GM21390 (cell line): ENCODE measurements at regions not wholly inside any gene's neighbourhood (a gene's known extent, or its start where the extent isn't known, plus 50 kb on each side); places are given as distances from the start of the nearest gene placed in this dataset.
"Not testable (repeated sequence)": the region's sequence is repeated elsewhere in the genome, so short reads cannot be mapped to it uniquely, and the experiment has no call there.

Experiments used
- ATAC-seq: cut with Tn5 transposase; IDR thresholded peaks from one replicate; pipeline ENCODE4 v1.9.1; 2021; ENCODE audit not compliant: unreplicated experiment

DNA sequence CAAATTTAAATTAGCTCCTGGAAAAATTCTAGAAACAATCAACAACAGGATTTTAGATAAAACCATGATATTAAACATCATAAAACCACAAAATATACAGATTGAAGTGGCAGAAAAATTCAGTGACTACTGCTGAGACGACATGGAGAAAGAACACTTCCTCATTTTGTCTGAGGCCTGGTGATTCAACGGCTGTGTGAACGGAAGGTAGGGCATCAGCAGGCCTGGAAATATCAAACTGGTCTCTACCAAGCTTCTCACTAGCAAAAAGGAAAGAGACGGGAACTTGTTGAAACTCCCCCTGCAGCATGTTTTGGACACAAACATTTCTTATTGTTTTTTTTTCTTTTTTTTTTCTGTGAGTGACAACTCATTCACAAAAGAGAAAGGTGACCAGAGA lies 58.0 kb upstream of the AHI1 start:
- peak; percentile 70 for ATAC-seq

DNA sequence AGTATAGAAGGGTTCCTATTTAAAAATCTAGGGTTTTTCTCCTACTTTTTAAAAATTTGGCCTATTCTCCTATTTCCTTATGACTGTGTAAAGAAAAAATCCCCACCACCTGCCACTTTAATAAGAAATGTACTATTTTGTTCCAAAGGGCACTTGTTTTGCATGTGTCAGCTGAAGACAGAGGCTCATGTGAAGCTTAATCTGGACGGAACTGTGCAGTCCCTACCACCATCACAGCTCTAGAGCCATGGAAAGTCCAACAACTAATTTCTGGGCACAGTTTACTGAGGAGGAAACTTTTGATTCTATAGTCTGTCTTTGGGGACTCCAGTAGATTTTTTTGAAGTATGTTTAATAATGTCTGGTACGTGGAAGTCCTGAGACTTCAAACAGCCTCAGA lies 60.0 kb upstream of the AHI1 start:
- ATAC-seq = no peak

DNA sequence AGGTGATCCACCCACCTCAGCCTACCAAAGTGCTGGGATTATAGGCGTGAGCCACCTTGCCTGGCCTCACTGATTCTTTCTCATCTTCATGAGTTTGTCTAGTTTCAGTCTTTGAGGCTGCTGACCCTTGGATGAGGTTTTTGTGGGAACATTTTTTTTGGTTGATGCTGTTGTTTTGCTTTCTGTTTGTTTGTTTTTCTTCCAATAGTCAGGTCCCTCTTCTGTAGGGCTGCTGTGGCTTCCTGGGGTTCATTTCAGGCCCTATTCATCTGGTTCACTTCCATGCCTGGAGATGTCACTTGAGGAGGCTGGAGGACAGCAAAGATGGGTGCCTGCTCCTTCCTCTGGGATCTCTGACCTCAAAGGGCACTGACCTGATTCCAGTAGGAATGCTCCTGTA lies 68.1 kb upstream of the AHI1 start:
- not testable (repeated sequence) for ATAC-seq

DNA sequence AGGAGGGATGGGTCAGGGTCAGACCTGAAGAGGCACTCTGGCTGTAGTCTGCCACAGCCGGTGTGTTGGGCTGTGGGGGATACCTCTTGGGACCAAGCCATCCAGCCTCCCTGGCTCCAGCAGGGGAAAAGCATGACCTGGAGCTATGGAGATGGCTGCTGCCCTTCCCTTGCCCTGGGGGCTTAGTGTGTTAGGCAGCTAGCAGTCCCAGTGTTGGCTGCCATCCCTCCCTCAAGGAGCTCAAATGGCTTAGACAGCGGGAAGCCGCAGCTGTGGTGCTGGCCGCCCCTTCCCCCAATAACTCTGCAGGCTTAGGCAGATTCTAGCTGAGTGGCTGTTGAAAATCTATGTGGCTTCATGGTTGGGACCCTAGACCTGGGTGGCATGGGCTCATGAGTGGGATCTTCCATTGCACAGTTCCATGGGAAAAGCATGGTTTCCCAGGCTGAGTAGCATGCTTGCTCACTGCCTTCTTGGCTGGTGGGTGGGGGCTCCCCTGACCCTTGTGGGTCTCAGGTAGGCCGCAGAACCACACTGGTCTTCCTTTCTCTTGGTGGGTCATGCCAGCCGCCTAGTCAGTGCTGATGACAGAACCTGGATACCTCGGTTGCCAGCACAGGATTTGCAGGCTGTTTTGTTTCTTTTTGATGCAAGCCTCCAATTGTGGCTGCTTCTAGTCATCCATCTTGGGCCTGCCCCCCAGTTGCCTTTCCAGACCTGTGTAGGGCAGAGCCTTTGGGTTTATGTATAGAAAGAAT lies 69.0 kb upstream of the AHI1 start:
- no peak for ATAC-seq

DNA sequence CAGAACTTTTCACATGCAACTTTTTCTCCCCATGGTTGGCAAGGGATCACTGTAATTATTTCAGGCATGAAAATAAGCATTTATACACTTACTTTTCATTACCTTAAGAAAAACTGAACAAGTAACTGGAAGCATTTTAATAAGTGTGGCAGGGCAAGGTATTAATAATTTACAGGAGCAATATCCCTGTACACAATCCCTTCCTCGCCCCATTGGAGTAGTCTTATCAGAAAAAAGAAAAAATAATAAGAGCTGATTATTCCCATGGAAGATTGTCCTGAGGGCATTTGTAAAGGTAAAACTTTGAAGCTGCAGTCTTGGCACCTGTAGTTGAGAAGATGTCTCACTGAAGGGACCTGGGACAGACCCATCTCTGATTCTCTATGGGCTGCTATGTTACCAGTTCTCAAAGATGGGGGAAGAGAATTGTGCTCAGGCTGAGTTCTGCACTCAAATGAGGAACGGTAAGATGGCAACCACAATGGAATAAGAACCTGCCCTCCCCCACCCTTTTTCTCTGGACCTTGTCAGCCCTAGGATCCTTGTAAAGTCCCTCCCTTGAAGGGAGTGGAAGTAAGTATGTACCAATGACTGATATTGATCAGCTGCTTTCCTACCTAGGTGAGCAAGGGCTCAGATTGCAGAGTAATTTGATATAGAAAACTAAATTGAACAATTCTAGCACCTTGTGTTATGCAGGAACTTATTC lies 70.0 kb upstream of the AHI1 start:
- ATAC-seq = no peak

DNA sequence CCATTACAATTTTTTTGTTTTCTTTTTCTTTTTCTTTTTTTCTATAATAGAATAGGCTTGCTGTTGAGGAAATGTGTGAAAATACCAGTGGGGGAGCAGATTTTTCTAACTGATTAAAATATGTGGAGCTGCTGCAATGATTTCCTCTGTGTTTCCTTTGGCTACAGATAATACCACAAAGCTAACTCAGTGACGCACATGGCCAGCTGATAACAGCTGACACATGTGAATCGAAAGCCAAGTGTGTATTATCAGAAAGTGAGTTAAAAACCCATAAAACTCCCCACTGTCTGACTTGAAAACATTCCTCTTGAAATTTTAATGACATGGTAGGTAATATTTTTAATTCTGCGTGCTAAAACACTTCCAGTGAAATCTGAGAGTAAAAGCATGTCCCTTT lies 70.8 kb upstream of the AHI1 start:
- ATAC-seq = peak; percentile 65

DNA sequence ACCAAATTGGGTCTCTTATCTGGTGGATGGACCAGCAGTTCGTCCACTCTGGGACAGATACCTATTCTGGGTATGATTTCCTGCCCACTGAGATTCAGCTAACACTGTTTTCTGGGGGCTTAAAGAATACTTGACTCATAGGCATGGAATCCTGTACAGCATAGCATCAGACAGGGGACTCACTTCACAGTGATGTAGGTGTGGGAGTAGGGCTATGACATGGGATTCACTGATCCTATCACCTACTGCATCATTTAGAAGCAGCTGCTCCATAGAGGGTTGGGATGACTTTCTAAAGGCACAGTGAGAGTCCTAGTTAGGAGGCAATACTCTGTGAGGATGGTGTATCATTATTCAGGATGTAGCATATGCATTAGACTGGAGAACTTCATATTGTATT lies 74.5 kb upstream of the AHI1 start:
- no peak for ATAC-seq

DNA sequence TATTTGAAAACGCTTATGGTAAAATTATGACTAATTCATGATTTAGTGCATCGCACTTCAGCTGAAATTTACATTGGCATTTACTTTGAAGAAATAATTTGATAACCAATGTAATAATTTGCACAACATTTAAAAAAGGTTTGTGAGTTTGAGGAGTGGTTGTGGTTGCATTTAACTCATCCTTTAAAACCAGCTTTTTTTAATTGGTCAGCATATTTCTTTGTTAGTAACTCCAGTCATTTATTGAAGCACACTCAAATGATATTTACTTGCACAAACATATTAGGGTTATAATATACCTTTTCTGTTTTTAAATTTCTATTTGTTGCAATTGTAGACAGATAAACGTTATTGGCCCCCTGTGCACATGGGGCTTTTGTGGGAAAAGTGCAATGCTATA lies 78.1 kb upstream of the AHI1 start:
- ATAC-seq = no peak

DNA sequence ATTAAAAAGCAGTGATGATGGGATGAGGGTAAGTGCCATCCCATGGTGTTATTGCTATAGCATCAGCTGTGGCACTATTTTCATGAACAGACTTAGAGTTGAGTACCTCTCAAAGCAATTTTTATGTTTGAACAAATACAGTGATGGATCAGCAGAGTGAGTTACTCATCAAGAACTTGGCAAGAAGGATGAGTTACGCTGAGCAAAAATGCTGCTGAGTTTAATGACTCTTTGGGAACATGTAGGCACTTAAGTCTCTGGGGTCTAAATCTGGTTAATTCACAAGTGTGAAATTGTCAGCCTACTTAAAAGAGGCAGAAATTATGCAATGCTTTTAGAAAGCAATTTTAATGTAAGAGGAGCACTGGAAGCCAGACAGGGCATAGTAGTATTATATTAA lies 78.5 kb upstream of the AHI1 start:
- ATAC-seq = no peak

DNA sequence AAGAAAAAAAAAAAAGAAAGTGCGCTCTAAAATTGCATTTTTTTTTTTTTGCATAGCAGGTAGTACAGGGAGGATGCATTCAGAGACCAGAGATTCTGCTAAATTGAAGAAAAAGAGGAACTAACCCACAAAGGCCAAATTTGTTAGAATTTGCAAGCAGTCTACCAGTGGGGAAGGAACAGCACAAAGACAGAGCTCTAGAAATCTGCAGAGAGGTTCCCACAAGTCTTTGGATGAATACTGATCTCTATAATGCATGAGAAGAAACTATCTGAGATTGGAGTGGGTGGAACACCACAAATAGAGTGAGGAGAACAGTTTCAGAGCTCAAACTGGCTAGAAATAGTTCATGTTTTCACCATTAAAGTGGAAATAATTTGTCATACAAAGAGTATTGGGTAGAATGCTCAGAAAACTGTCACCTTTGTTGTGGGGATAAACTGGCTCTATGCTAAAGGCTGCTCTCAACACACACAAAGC lies 79.6 kb upstream of the AHI1 start:
- ATAC-seq = peak; percentile 93

DNA sequence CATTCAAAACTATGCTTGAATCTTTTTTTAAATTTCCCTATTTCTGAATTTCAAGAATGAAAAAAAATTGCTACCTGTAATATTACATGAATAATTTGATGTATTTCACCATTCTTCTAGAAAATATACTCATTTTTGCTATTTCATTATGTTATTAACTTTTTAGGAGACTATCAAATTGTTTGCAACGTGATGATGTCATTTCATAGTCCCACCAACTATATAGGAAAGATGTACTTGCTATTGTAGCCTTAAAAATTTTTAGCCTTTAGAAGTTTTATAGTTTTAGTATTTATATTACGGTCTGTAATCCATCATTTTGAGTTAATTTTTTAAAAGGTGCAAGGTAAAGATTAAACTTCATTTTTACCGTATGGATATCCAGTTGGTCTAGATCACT lies 81.4 kb upstream of the AHI1 start:
- no peak for ATAC-seq

DNA sequence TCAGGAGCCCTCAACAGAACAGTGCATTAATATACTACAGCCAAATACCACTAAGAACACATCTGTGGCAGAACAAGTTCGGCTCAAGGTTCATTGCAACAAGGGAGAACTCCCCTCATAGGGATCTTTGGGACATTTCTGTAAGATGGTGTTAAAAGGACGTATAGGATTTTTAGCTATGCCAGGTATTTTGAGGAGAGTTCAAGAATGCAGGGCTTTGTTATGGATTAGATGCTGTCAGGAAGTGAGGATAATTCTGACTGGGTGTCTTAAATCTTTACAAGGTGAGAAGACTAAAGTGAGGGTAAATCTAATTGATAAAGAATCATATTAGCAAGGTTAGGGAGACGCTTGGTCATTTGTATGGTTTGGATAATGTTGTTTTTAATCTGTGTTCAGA lies 83.7 kb upstream of the AHI1 start:
- no peak for ATAC-seq

DNA sequence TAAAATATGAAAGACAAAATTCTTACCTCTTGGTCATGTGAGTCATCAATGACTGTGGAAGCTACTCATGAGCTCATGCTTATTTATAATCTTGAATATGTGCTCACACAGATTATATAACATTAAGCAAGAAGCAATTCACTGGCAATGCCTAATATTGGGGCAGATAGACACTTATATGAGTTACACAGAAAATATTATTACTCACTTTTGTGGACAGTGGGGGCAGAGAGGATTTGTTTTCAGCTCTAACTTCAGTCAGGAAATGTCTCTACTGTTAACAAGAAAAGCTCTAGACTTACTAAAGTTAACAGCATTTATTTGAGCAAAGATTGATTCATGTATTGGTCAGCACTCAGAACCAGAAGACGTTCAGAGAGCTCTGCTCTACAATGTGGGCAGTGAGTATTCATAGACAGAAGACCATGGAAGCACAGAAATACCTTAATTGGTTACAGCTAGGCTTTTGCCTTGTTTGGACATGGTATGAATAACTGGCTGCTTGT lies 85.8 kb upstream of the AHI1 start:
- no peak for ATAC-seq

DNA sequence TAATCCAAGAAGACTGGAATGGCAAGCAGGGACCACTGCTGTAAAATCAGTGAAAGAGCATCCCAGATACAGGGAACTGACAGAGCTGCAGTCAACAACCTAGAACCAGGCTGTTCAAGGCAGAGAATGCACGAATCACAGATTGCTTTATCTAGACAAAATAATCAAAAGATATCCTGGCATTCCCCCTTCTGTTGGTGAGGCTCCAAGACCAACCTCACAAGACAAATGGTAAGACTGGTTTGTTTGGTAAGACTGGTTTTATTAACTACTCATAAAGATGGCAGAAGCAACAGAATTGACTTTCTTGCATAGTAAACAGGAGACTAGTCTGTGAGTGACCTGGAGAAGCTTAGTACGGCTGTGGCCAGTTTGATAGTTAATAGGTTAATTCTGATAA lies 88.8 kb upstream of the AHI1 start:
- no peak for ATAC-seq

DNA sequence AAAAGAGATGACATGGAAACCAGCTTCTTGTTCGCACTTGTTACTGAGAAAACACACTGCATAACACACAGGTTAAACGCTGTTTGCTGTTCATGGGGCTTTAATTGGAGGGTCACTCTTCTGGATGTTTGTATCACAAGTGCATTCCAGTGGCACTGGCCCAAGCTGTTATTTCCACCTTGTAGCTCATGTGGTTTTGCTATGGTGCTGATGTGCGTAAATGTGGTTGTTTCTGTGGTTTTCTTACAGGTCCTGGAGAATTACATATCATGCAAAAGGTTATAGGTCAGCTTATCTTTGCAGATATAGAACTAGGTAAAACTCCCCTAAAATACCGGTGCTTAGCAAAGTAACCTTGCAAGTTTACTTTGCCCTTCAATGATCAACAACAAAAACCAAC lies 89.3 kb upstream of the AHI1 start:
- no peak for ATAC-seq

DNA sequence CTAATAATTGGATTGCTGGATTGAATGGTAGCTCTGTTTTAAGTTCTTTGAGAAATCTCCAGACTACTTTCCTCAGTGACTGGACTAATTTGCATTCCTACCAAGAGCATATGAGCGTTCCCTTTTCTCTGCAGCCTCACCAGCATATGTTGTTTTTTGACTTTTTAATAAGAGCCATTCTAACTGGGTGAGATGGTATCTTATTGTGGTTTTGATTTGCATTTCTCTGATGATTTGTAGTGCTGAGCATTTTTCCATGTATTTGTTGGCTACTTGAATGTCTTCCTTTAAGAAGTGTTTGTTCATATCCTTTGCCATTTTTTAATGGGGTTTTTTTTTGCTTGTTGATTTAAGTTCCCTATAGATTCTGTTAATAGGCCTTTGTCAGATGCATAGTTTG lies 94.7 kb upstream of the AHI1 start:
- no peak for ATAC-seq

DNA sequence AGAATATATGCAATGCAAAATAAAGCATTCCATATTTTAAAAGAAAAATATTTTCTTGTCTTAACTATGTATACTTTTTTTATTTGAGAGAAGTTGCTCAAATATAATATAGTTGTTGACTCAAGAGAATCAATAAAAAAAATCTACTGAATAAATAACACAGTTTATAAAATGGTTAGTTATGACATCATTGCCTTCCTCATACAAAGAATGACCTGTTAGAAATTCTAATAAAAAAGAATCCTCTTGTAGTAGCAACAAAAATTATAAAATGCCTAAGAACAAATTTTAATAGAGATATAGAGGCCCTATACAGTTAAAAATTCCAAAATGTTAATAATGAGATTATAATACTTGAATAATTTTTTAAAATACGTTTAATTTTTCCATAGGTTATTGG lies 96.5 kb upstream of the AHI1 start:
- ATAC-seq = no peak

DNA sequence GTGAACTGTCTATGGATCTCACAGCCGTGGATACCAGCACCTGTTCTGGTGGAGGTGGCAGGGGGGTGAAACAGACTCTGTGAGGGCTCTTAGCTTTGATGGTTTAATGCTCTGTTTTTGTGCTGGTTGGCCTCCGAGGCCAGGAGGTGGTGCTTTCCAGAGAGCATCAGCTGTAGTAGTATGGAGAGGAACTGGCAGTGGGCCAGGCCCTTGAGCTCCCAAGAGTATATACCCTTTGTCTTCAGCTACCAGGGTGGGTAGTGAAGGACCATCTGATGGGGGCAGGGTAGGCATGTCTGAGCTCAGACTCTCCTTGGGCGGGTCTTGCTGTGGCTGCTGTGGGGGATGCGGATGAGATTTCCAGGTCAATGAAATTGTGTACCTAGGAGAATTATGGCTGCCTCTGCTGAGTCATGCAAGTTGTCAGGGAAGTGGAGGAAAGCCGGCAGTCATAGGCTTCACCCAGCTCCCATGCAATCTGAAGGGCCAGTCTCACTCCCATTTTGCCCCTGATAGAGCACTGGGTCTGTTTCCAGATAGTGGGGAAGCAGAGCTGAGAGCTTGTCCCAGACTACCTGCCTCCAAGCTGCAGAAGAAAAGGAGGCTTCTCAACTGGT lies 102.7 kb upstream of the AHI1 start:
- no peak for ATAC-seq

DNA sequence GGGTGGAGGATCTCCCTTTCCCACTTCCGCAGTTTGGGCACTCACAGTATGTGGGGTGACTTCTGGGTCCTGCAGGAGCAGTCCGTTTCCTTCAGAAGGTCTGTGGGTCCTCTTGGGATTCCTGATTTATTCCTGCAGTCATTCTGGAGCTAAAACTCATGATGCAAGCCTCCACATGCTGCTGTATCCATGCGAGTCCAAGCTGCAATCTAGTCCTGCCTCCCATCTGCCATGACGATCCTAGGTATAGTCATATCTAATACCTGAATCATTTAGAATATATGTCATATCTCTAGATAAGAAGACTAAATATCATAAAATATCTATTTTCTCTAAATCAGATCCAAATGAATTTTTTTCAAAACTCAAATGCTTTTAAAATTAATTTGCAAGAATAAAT lies 103.4 kb upstream of the AHI1 start:
- ATAC-seq = no peak

DNA sequence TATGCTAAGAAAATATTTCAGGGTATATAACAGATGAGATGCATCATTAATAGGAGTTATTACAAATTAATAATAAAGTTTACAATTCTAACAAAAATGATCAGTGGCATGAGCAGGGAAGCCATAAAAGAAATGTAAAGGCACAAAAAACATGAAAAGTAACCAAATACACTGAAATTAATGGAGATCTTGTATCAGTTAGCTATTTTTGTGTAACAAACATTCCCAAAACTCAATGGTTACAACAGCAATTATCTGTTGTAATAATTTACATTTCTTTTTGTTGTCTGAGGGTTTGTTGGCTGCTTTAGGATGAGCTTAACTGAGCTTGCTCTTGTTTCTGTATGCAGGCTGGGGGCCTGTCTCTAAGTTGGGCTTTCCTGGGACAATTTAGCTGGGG lies 104.3 kb upstream of the AHI1 start:
- ATAC-seq = no peak

DNA sequence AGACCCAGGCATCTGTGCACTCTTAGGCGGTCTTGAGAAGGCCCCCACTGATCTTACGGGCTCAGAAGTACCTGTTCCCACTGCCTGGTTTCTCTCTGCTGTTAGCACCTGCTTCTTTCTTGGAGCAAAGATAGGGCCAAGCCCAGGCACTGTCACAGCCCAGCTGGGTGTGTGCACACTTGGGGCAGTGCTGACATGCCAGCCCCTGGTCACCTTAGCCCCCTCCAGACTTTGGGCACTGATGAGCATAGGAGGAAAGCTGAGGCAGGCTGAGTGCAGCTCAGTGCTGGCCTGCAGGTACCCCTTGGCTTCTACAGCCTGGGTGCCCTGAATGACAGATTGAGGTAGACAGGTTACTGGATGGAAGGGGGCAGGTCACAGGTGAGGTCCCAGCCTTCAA lies 105.7 kb upstream of the AHI1 start:
- ATAC-seq = no peak
